Esophagus muscularis mucosa (tissue), 3 donors: ENCODE measurements at regions not wholly inside any gene's neighbourhood (a gene's known extent, or its start where the extent isn't known, plus 50 kb on each side); places are given as distances from the start of the nearest gene placed in this dataset.

Experiments used
- CTCF ChIP-seq, 3 experiments: fragments of 200-600 bp in 2 of 3; fragments of 450-650 bp in 1 of 3; sonication (generic) in 2 of 3; IDR thresholded peaks; one replicate each; pipeline ENCODE4 v1.5.1; 2017 to 2019; ENCODE audit warnings: antibody characterized with exemption in 3 of 3, mild to moderate bottlenecking in 2 of 3, moderate library complexity in 1 of 3
- POLR2AphosphoS5 ChIP-seq, 2 donors: sonication (generic); formaldehyde crosslinking; IDR thresholded peaks; one replicate each; pipeline ENCODE4 v1.6.1; 2017; ENCODE audit warnings: antibody characterized with exemption in 2 of 2

GRCh38 chr1:70608815-70609214 lies 197.7 kb downstream of the CTH start:
- TF ChIP-seq POLR2AphosphoS5 (IDR thresholded peaks at IDR 0.05) (no peak), CTCF (IDR thresholded peaks at IDR 0.05) (no peak)
